Naive thymus-derived CD8-positive, alpha-beta T cell (primary cell): ENCODE measurements at regions not wholly inside any gene's neighbourhood (a gene's known extent, or its start where the extent isn't known, plus 50 kb on each side); places are given as distances from the start of the nearest gene placed in this dataset.

Source experiments
- ATAC-seq, 2 donors: fragments of 150-1000 bp; cut with Tn5 transposase in 1 of 2; sonication (Bioruptor Pico), chemical (Tn5 transposase) in 1 of 2; 1 replicate in 1 of 2; 2 replicates in 1 of 2; pipeline ENCODE4 v1.10.0; 2021; ENCODE audit warnings: mild to moderate bottlenecking in 2 of 2, moderate library complexity in 2 of 2
- POLR2A ChIA-PET: fragments of 350-600 bp; sonication (Branson Sonifier 250); formaldehyde crosslinking; loops from one replicate; lab custom pipeline; 2021; ENCODE audit warnings: antibody characterized with exemption; lab: Charles Lee
- DNase-seq, 10 donors: peaks; one replicate each; pipeline versions ENCODE4 v3.0.0 to v3.0.0-alpha.2; 2020 to 2022
- H3K27ac Mint-ChIP-seq, 10 donors: one replicate each; pipeline ENCODE4 v1.8.0; 2020 to 2022; ENCODE audit warnings: mild to moderate bottlenecking in 10 of 10, mixed read lengths in 10 of 10, moderate library complexity in 4 of 10, inconsistent platforms in 1 of 10
- H3K27me3 Mint-ChIP-seq, 5 donors: one replicate each; pipeline ENCODE4 v1.8.0; 2021 to 2022; ENCODE audit warnings: mixed read lengths in 5 of 5
- H3K36me3 Mint-ChIP-seq, 3 donors: one replicate each; pipeline ENCODE4 v1.8.0; 2020 to 2022; ENCODE audit warnings: mixed read lengths in 3 of 3, mild to moderate bottlenecking in 2 of 3, inconsistent platforms in 1 of 3
- H3K4me1 Mint-ChIP-seq, 4 donors: one replicate each; pipeline ENCODE4 v1.8.0; 2021 to 2022; ENCODE audit warnings: mixed read lengths in 4 of 4
- H3K4me3 Mint-ChIP-seq, 10 donors: one replicate each; pipeline ENCODE4 v1.8.0; 2020 to 2022; ENCODE audit warnings: mild to moderate bottlenecking in 10 of 10, mixed read lengths in 10 of 10, moderate library complexity in 6 of 10, inconsistent platforms in 1 of 10
- H3K9me3 Mint-ChIP-seq, 9 donors: one replicate each; pipeline ENCODE4 v1.8.0; 2020 to 2022; ENCODE audit warnings: mixed read lengths in 9 of 9, mild to moderate bottlenecking in 3 of 9, inconsistent platforms in 1 of 9, moderate library complexity in 1 of 9

- H3K27me3 Mint-ChIP-seq: peaks cover 0 to 1% (median 0%) of the 10 kb centered on the region in 5 donors
- no peak overlapping the region for H3K4me3 Mint-ChIP-seq
- no peak for DNase-seq
- H3K9me3 Mint-ChIP-seq: peaks cover 0 to 13% (median 3%) of the 10 kb centered on the region in 9 donors
- no peaks in the 10 kb centered on the region for H3K4me1 Mint-ChIP-seq
- POLR2A ChIA-PET: no interaction called here
- no peaks in the 10 kb centered on the region for H3K36me3 Mint-ChIP-seq
- ATAC-seq: no peak
- H3K27ac Mint-ChIP-seq: no peak overlapping the region
These were observed 229.1 kb upstream of the FSTL5 start for GRCh38 chr4:162392946-162393345.

- H3K27me3 Mint-ChIP-seq: no peaks in the 10 kb centered on the region
These were observed 202.3 kb upstream of the FSTL5 start for GRCh38 chr4:162366146-162366545.

GRCh38 chr4:162364651-162365050 lies 200.9 kb upstream of the FSTL5 start:
- Mint-ChIP-seq H3K9me3 (peaks cover 0 to 8% (median 0%) of the 10 kb centered on the region in 9 donors), H3K27me3 (no peaks in the 10 kb centered on the region), H3K36me3 (no peaks in the 10 kb centered on the region), H3K27ac (no peak overlapping the region), H3K4me1 (no peaks in the 10 kb centered on the region), H3K4me3 (no peak overlapping the region)
- ATAC-seq: no peak
- POLR2A ChIA-PET: no interaction called here
- DNase-seq: no peak

More at GRCh38 chr4:162366146-162366545, 202.3 kb upstream of the FSTL5 start:
- peaks cover 0 to 8% (median 0%) of the 10 kb centered on the region in 9 donors for H3K9me3 Mint-ChIP-seq
- ATAC-seq (no peak), DNase-seq (no peak)
- H3K27ac Mint-ChIP-seq: no peak overlapping the region
- H3K4me1 Mint-ChIP-seq: no peaks in the 10 kb centered on the region
- H3K36me3 Mint-ChIP-seq: no peaks in the 10 kb centered on the region
- H3K4me3 Mint-ChIP-seq: no peak overlapping the region
- POLR2A ChIA-PET: no interaction called here

- H3K4me3 Mint-ChIP-seq: no peak overlapping the region
- POLR2A ChIA-PET: no interaction called here
These were observed 196.8 kb upstream of the FSTL5 start for GRCh38 chr4:162360369-162361149.

GRCh38 chr4:162356181-162356580 lies 192.4 kb upstream of the FSTL5 start:
- POLR2A ChIA-PET: no interaction called here
- no peak for DNase-seq
- Mint-ChIP-seq H3K27me3 (no peaks in the 10 kb centered on the region), H3K36me3 (no peaks in the 10 kb centered on the region), H3K4me3 (no peak overlapping the region), H3K4me1 (no peaks in the 10 kb centered on the region), H3K27ac (no peak overlapping the region), H3K9me3 (peaks cover 0 to 9% (median 0%) of the 10 kb centered on the region in 9 donors)
- no peak for ATAC-seq

More at GRCh38 chr4:162360369-162361149, 196.8 kb upstream of the FSTL5 start:
- no peaks in the 10 kb centered on the region for H3K36me3 Mint-ChIP-seq
- H3K27ac Mint-ChIP-seq: no peak overlapping the region
- no peaks in the 10 kb centered on the region for H3K27me3 Mint-ChIP-seq
- no peaks in the 10 kb centered on the region for H3K4me1 Mint-ChIP-seq
- ATAC-seq: no peak
- DNase-seq: no peak
- H3K9me3 Mint-ChIP-seq: peaks cover 0 to 9% (median 1%) of the 10 kb centered on the region in 9 donors

GRCh38 chr4:162352580-162353107 lies 188.8 kb upstream of the FSTL5 start:
- H3K4me3 Mint-ChIP-seq: no peak overlapping the region
- H3K27me3 Mint-ChIP-seq: no peaks in the 10 kb centered on the region
- no peak overlapping the region for H3K27ac Mint-ChIP-seq
- DNase-seq: no peak
- peaks cover 0 to 12% (median 0%) of the 10 kb centered on the region in 9 donors for H3K9me3 Mint-ChIP-seq
- POLR2A ChIA-PET: no interaction called here
- H3K36me3 Mint-ChIP-seq: no peaks in the 10 kb centered on the region
- no peaks in the 10 kb centered on the region for H3K4me1 Mint-ChIP-seq
- ATAC-seq: no peak

- POLR2A ChIA-PET: no interaction called here
- H3K9me3 Mint-ChIP-seq: peaks cover 0 to 9% (median 0%) of the 10 kb centered on the region in 9 donors
- H3K27ac Mint-ChIP-seq: no peak overlapping the region
- DNase-seq (no peak), ATAC-seq (no peak)
- no peaks in the 10 kb centered on the region for H3K27me3 Mint-ChIP-seq
- H3K4me3 Mint-ChIP-seq: no peak overlapping the region
- H3K36me3 Mint-ChIP-seq: no peaks in the 10 kb centered on the region
- H3K4me1 Mint-ChIP-seq: no peaks in the 10 kb centered on the region
These were observed 186.5 kb upstream of the FSTL5 start for GRCh38 chr4:162350331-162350730.

- POLR2A ChIA-PET: no interaction called here
- DNase-seq (no peak), ATAC-seq (no peak)
- Mint-ChIP-seq H3K4me3 (no peak overlapping the region), H3K4me1 (no peaks in the 10 kb centered on the region), H3K27me3 (no peaks in the 10 kb centered on the region), H3K9me3 (peaks cover 0 to 5% (median 0%) of the 10 kb centered on the region in 9 donors), H3K36me3 (no peaks in the 10 kb centered on the region), H3K27ac (no peak overlapping the region)
These were observed 185.6 kb upstream of the FSTL5 start for GRCh38 chr4:162349395-162349794.

- Mint-ChIP-seq H3K4me3 (no peak overlapping the region), H3K27ac (no peak overlapping the region), H3K4me1 (no peaks in the 10 kb centered on the region), H3K27me3 (no peaks in the 10 kb centered on the region), H3K9me3 (peaks cover 0 to 6% (median 0%) of the 10 kb centered on the region in 9 donors), H3K36me3 (no peaks in the 10 kb centered on the region)
- DNase-seq: no peak
- POLR2A ChIA-PET: no interaction called here
- no peak for ATAC-seq
These were observed 184.0 kb upstream of the FSTL5 start for GRCh38 chr4:162347842-162348213.

GRCh38 chr4:162347156-162347841 lies 183.5 kb upstream of the FSTL5 start:
- peaks cover 0 to 6% (median 0%) of the 10 kb centered on the region in 9 donors for H3K9me3 Mint-ChIP-seq
- ATAC-seq (no peak), DNase-seq (no peak)
- H3K4me3 Mint-ChIP-seq: no peak overlapping the region
- H3K27ac Mint-ChIP-seq: no peak overlapping the region
- POLR2A ChIA-PET: no interaction called here
- H3K27me3 Mint-ChIP-seq: no peaks in the 10 kb centered on the region
- H3K36me3 Mint-ChIP-seq: no peaks in the 10 kb centered on the region
- H3K4me1 Mint-ChIP-seq: no peaks in the 10 kb centered on the region

GRCh38 chr4:162343967-162344366 lies 180.2 kb upstream of the FSTL5 start:
- no peaks in the 10 kb centered on the region for H3K27me3 Mint-ChIP-seq
- H3K27ac Mint-ChIP-seq: no peak overlapping the region
- no peaks in the 10 kb centered on the region for H3K36me3 Mint-ChIP-seq
- POLR2A ChIA-PET: no interaction called here
- H3K4me3 Mint-ChIP-seq: no peak overlapping the region
- DNase-seq (no peak), ATAC-seq (no peak)
- H3K9me3 Mint-ChIP-seq: peaks cover 0 to 8% (median 0%) of the 10 kb centered on the region in 9 donors
- no peaks in the 10 kb centered on the region for H3K4me1 Mint-ChIP-seq

- no peak for DNase-seq
- H3K4me1 Mint-ChIP-seq: no peaks in the 10 kb centered on the region
- no peak overlapping the region for H3K27ac Mint-ChIP-seq
- H3K9me3 Mint-ChIP-seq: peaks cover 0 to 11% (median 0%) of the 10 kb centered on the region in 9 donors
- H3K4me3 Mint-ChIP-seq: no peak overlapping the region
- POLR2A ChIA-PET: no interaction called here
- H3K36me3 Mint-ChIP-seq: no peaks in the 10 kb centered on the region
- H3K27me3 Mint-ChIP-seq: no peaks in the 10 kb centered on the region
- no peak for ATAC-seq
These were observed 177.7 kb upstream of the FSTL5 start for GRCh38 chr4:162341533-162341932.

GRCh38 chr4:162323919-162324318 lies 160.1 kb upstream of the FSTL5 start:
- POLR2A ChIA-PET: no interaction called here
- ATAC-seq: no peak
- Mint-ChIP-seq H3K4me1 (no peaks in the 10 kb centered on the region), H3K27ac (no peak overlapping the region), H3K9me3 (peaks cover 0 to 4% (median 0%) of the 10 kb centered on the region in 9 donors), H3K4me3 (no peak overlapping the region), H3K36me3 (no peaks in the 10 kb centered on the region), H3K27me3 (no peaks in the 10 kb centered on the region)
- DNase-seq: no peak
